HEK293T (cell line): ENCODE measurements at regions not wholly inside any gene's neighbourhood (a gene's known extent, or its start where the extent isn't known, plus 50 kb on each side); places are given as distances from the start of the nearest gene placed in this dataset.

ENCODE experiments used
- ELF4 ChIP-seq: fragments of 450-650 bp; IDR thresholded peaks from 2 replicates; pipeline ENCODE4 v1.6.1; 2017; ENCODE audit warnings: antibody characterized with exemption
- FOXM1 ChIP-seq: fragments of 450-650 bp; IDR thresholded peaks from 2 replicates; pipeline ENCODE4 v1.6.1; 2017; ENCODE audit warnings: mild to moderate bottlenecking, borderline replicate concordance
- TF ChIP-seq, protein P1 (sequence below): fragments of 450-650 bp; IDR thresholded peaks from 2 replicates; pipeline ENCODE4 v1.6.1; 2016

DNA sequence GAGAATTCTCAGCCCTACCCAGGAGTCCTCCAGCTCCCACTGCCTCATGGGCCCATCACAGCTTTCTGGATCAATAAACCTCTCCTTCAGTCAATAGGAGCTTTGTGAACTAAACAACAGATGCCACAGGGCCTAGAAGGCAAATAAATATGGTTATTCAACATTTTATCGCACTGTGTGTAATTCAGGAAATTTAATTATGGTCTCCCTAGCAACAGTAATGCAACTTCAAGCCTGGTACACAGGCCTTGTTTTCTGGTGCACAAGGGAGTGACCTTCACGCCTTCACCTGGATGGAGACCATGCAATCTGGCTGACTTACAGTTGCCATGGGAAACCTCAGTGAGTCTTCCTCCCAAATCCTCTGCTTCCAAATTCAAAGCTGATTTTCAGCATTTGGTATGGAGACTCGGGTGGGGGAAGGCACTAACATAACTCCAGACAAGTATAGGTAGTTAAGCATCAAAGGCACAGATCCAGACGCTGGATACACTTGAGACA lies 441.0 kb upstream of the NPVF start:
- no peak for TF ChIP-seq ELF4
- TF ChIP-seq, protein P1, sequence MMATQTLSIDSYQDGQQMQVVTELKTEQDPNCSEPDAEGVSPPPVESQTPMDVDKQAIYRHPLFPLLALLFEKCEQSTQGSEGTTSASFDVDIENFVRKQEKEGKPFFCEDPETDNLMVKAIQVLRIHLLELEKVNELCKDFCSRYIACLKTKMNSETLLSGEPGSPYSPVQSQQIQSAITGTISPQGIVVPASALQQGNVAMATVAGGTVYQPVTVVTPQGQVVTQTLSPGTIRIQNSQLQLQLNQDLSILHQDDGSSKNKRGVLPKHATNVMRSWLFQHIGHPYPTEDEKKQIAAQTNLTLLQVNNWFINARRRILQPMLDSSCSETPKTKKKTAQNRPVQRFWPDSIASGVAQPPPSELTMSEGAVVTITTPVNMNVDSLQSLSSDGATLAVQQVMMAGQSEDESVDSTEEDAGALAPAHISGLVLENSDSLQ: no peak
- TF ChIP-seq FOXM1: no peak
